HEK293T (cell line): ENCODE measurements at regions not wholly inside any gene's neighbourhood (a gene's known extent, or its start where the extent isn't known, plus 50 kb on each side); places are given as distances from the start of the nearest gene placed in this dataset.

Experiments
- CTBP1 ChIP-seq: fragments of 450-650 bp; IDR thresholded peaks from 2 replicates; pipeline ENCODE4 v1.6.1; 2016; ENCODE audit warnings: borderline replicate concordance
- FOXM1 ChIP-seq: fragments of 450-650 bp; IDR thresholded peaks from 2 replicates; pipeline ENCODE4 v1.6.1; 2017; ENCODE audit warnings: mild to moderate bottlenecking, borderline replicate concordance
- SP1 ChIP-seq: fragments of 450-650 bp; IDR thresholded peaks from 2 replicates; pipeline ENCODE4 v1.6.1; 2017

GRCh38 chr6:92109956-92110355 lies 1309.4 kb downstream of the EPHA7 start:
- TF ChIP-seq SP1 (no peak), FOXM1 (no peak), CTBP1 (no peak)
